HG03378 (cell line): ENCODE measurements at regions not wholly inside any gene's neighbourhood (a gene's known extent, or its start where the extent isn't known, plus 50 kb on each side); places are given as distances from the start of the nearest gene placed in this dataset.
"Not testable (repeated sequence)": the region's sequence is repeated elsewhere in the genome, so short reads cannot be mapped to it uniquely, and the experiment has no call there.

Experiments
- ATAC-seq: cut with Tn5 transposase; IDR thresholded peaks from one replicate; pipeline ENCODE4 v1.9.1; 2021; ENCODE audit warnings: mild to moderate bottlenecking, moderate library complexity; ENCODE audit not compliant: unreplicated experiment

DNA sequence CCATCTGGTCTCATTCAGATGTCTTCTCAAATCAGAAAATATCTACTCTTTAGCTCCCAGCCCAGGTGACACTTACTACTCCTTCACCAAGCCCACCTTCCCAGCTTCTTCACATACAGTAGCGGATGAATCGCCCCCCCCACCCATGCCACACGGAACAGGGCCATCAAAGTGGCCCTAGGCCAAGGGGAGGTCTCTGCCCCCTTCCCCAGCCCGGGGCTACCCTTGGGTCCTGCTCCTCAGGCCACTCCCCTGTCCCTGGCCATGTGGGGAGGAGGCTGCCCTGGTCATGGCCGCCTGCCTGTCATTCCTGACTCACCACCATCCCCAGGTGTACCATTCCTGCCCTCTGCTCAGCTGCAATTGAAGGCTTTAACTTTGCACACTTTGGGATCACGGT lies 142.8 kb downstream of the NECTIN1 start:
- no peak for ATAC-seq

DNA sequence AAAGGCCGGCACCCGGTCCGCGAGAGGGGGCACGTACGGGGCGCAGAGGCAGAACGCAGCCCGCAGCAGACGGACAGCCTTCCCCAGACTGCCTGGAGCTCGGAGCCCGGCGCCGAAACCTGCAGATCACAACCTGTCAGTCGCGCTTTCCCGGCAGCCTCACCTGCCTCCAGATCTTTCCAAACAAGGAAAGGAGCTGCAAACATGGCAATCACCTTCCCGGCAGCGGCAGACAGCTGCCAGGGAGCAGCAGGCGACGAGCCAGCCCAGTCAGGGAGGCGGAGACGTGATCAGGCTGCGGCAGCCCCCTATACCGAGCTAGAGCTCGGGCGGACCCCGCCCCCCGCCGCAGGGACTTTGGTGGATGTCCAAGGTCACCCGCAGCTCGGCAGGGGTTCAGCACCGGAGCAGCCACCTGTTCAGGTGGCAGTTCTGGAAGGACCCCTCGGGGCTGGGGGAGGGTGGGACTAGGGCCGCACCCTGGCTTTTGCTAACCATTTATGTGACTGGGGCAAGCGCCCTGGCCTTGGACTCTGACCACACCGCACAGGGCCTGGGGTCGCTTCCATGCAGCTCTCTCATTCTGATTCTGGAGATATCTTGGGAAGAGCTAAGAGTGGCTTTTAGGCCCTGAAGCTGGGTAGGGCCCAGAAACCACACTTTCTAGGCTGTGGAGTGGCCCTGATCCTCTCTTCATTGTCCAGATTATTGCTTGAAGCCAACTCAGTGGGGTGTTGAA lies 143.8 kb downstream of the NECTIN1 start:
- no peak for ATAC-seq

DNA sequence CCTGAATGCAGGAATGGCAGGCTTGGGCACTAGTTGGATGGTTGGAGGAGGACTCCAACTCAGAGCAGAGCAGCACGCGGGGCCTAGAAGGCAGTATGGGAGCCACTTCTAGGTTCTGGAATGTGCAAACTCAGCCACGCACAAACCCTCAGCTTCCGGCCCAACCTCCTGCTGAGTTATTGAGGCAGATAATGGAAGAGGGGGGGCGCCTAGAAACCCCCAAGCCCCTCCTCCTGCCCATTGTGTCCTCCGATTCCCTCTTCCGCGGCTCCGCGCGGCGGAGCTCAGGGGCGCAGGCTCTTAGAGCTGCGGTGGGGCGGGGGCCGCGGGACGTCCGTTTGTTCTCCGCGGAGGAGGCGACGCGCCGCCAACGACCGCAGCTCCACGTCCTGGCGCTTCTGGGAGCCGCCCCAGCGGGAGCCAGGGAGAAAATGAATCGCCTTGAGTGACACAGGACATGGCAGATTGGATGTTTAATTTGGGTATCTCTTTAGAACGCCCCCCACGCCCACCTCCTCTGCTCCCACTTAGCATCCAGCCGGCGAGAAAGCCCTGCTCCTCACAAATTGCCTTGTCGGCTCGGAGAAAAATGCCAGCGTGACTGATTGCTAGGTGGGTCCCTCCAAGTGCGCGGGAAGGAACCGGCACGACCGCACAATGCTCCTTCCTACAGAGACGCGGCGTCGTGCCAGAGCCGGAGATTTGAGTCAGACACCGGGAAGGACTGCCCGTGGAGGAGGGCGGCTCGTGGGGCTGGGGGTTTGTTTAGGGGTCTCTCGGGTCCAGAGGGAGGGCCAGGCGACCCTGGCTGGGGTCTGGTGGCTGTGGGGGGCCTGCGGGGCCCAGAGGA lies 144.6 kb downstream of the NECTIN1 start:
- no peak for ATAC-seq

DNA sequence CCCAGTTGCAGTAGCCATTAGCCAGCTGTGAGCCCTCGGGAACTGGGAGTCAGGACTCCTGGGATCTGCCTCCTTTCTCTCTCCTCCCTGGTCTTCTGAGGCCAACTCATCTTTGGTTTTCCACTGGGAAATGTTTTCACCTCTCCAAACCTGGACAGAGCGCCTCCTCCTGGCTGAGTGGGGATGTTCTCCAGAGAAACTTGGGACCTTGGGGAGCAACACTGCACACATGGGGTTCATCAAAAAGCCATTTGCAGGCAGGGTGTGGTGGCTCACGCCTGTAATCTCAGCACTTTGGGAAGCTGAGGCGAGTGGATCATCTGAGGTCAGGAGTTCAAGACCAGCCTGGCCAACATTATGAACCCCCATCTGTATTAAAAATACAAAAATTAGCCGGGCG lies 145.4 kb downstream of the NECTIN1 start:
- no peak for ATAC-seq

DNA sequence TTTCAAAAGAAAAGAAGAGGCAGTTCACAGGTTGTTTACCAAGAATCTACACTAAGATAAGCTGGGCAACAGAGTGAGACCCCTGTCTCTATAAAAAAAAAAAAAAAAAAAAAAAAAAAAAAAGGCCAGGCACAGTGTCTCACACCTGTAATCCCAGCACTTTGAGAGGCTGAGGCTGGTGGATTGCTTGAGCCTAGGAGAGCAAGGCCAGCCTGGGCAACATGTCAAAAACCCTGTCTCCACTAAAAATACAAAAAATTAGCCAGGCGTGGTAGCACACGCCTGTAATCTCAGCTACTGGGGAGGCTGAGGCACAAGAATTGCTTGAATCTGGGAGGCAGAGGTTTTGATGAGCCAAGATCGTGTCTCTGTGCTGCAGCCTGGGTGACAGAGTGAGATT lies 147.6 kb downstream of the NECTIN1 start:
- ATAC-seq, result not testable (repeated sequence)

DNA sequence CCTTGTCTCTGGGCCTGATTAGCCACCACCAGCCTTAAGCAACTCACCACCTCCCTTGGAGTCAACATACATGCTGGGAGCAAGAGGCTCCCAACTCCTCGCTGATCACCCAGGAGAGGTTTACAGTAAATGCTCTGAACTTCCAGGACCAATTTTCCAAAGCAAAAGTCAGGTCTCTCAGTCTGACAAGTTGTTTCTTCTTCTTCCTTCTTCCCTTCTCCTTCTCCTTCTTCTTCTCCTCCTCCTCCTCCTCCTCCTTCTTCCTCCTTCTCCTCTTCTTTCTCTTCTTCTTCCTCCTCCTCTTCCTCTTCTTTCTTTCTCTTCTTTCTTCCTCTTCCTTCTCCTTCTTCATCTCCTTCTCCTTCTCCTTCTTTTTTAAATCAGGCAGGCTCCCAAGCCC lies 148.2 kb downstream of the NECTIN1 start:
- no peak for ATAC-seq

DNA sequence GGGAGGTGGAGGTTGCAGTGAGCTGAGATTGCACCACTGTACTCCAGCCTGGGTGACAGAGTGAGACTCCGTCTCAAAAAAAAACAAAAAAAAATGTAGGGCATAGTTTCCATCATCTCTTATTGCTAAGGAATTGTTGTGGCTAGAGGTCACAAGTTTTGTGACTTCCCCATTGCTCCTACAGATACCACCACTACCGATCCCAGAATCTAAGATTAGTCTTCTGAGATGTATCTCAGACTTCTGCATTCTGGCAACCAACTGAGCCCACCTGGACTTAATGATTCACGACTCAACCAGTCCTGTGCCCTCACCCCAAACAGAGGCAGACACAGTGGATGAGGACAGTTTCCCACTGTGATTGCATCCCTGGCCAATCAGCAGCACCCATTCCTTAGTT lies 148.9 kb downstream of the NECTIN1 start:
- ATAC-seq, result no peak

DNA sequence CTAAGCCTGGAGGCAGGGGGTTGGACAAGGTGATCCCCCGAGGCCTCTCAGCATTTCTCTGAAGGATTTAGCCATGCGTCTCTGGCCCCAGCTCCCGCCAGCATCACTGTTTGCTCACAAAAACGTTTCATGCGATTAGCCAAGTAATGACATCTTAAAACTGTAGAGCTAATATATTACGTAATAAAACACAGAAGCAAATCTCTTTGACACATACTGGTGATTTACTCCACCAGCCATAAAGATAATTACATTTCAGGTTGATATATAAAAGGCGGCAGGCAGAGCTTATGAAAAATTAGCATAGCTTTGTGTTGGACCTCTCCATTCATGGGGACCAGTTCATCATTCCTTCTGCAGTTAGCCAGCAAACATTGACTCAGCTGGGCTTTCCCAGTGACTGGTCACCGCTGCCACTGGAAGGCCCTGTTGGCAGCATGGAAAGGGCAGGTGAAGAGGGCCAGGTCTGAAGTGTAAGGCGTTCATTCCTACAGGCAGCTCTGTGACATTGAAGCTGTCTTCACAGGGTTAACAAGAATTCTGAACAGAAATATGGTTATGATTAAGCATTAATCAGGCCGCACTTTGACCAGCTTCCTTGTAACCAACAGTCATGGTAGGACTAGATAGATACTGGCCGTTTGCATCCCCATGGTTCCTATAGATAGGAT lies 150.3 kb downstream of the NECTIN1 start:
- no peak for ATAC-seq

DNA sequence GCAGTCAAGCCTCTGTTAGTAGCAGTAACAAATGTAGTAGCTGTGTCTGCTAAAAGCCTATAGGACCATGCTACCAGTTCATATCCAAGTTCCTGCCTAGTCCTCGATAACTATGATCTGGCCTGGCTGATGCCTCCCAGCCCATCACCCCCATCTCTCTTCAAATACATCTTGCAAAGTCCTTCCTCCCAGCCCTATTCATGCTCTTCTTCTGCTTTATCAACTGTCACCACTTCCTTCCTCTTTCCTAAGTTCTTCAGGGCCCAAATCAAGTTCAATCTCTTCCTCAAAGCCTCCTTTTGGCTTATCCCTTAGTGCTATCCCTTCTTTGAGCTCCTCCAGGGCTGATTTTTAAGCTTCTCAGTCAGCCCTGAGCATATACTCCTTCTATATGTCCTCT lies 150.9 kb upstream of the THY1 start:
- ATAC-seq, result no peak

DNA sequence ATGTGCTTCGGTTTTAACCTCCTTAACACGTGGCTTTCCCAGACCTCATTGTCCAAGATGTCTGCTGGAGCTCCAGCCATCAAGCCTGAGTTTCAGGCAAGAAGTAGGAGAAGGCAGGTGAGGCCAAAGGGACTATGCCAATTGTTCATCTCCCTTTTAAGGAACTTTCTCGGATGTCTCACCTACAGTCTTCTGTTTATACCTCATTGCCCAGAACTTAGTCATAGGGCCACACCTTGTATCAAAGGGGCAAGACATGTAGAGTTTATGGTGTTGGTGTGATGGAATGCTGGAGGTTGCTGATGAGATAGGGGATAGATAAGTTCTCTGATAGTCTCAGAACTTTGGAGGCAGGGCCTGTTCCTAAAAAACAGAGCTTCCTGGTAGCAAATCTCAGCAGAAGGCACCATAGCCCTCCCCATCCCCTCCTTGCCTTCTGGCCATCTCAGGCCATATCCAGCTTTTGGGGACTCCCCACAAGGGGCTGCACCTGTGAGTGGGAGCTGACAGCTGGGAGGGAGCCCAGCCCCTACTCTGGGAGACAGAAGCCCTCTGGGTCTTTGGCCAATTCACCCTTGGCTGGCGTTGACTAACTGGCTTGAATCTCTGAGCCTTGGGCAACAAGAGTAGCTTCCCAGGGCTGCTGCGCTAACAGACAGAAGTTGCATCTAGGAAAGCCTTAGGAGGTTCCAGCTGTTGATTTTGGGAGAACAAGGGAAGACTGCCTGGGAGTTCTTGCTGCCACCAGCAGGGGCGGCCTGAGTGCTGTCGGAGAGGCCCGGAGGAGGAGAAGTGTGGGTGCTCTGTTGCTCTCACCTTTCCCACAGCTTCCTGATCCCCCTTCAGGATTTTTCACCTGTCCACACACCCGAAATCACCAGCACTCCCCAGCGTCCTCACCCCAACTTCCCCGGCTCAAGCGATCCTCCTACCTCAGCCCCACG lies 149.8 kb upstream of the THY1 start:
- ATAC-seq, result no peak

DNA sequence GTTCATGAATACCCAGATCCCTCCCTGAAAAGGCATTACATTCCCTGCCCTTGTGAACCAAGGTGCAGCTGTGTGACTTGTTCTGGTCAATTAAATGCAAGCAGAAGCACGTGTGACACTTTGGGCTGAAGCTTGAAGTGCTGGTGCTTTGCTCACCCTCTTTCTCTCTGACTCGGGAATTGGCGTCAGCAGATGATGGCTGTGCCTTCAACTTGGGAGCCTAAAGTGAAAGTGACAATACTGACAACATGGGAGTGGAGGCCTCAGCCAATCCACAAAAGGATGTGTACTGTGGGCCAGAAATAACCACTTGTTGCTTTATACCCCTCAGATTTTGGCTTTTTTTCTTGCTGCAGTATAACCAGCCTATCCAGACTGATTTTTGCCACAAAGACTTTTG lies 148.3 kb upstream of the THY1 start:
- no peak for ATAC-seq

DNA sequence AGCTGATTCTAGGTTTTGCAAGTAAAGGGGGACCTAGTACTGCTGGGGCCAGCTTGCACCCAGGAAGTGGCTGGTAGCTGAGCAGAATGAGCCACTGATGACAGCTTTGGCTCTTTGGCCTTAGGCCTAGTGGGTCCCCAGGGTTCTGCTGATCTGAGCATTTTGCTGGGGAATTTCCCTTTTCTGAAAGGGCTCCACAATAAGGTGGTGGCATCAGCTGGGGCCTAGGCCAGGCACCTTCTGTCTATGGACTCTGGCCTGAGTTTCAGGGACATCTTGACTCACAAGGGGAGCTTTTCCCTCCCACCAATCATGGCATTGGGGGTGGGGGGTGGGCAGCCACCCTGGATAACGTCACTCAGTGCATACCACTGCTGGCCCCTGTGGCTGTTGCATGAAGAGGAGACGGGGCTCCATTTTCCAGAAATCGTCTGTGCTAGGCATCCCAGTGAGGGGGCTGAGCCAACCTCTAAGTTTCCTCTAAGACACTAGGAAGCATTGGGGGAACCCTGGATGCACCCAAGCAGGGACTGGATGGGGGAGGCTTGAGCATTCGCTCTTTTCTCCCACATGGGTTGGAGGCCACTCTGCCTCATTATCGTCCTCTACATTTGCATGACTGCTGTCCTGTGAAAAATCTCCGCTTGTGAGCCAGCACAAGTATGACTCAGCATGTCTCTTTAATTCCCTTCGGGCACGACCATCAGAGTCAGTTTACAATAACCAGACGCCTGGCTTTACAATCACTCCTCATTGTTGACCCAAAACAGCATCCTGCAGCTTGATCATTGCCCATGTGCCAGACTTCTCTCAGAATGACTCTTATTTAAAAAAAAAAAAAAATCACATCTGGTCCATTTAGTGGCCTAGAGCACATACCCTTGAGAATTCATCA lies 145.0 kb upstream of the THY1 start:
- peak; percentile 59 for ATAC-seq

DNA sequence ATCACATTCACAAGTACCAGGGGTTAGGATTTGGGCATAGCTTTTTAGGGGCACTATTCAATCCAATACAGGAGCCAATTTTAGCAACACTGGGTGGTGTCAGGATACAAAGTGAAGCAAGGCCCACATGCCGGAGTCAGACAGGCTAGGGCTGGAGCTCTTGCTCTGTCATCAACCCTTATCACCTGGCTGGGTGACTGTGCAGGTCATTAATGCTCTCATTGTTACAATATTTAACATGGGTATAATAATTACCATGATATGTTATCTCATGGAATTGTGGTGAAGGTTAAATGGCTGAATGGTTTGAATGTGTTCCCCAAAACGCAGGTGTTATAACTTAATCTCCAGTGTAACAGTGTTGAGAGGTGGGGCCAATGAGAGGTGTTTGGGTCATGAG lies 143.3 kb upstream of the THY1 start:
- no peak for ATAC-seq

DNA sequence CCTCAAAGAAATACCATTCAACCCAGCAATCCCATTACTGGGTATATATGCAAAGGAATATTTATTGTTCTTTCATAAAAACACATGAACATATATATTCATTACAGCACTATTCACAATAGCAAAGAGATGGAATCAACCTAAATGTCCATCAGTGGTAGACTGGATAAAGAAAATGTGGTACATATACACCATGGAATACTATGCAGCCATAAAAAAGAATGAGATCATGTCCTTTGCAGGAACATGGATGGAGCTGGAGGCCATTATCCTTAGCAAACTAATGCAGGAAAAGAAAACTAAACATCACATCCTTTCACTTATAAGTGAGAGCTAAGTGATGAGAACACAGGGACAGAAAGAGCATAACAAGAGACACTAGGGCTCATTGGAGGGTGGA lies 142.7 kb upstream of the THY1 start:
- ATAC-seq, result not testable (repeated sequence)

DNA sequence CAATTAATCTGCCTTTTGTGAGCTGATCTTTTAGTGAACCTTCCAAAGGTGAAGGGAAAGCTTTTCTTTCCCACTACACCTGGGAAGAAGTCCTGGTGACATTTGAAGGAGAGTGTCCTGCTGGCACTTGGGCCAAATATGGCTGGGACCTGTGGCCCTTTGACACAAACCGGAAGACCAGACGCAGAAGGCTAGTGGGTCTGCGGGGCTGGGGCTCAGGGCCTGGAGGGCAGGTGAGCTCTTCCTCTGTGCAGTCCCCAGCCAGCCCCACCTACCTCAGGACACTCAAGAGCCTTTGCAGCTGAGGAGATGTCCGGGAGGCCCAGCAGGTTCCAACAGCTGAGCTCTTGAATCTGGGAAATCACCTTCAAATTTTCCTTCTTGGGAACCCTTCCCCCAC lies 138.0 kb upstream of the THY1 start:
- no peak for ATAC-seq

DNA sequence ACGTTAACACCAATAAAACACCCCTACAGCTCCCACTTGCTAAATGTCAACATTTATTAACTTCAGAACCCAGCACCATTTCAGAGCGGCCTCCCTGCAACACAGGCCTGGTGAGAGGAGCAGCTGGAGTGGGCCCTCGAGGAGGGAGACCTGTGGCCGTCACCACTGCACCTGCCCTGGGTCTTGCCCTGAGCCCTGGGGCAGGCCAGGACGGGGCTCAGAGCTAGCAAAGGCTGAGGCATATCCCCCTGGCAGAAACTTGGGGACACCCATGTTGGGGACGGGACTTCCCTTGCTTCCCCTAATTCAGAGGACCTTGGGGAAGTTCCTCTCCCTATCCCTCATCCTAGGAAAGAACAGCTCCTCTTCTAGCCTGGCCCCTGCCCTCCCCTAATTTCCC lies 137.3 kb upstream of the THY1 start:
- no peak for ATAC-seq

DNA sequence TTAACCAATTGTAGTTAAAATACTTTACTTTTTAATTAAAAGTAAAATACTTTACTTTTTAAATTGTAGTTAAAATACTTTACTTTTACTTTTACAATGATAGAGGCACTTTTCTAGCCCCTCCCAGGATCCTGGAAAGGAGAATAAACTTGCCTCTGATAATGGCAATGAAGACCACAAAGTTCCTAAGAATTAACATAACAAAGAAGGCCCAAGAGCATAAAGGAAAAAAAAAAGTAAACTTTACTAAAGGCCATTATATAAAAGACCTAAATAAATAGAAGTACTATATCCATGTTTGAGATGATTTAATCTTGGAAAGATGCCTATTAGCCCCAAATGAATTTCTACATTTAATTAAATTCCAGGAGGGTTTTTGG lies 129.1 kb upstream of the THY1 start:
- no peak for ATAC-seq

DNA sequence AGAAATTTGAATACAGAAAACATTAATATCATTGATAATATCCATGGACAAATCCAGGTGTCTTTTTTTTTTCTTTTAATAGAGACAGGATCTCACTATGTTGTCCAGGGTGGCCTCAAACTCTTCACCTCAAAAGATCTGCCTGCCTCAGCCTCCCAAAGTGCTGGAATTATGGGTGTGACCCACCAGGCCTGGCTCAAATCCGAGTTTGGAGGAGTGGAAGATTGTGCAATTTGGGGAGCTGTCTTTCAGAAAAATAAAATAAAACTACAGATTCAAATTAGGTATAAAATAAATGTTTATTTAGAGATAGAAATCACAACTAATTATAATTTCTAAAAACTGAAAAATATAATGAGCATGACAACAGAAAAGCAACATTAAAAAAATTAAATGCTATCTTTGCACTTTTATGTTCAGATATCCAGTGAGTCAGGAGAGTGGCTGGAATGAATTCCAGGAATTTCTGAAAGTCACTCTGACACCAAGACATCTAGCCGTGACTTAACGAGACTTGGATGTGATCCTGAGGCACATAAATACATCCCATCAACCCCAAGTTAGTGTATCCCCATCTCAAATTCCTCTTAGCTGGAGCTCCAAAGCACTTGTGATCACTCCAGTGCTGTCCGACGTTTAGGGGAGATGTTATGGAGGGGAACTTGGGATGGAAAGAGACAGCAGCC lies 128.6 kb upstream of the THY1 start:
- no peak for ATAC-seq

DNA sequence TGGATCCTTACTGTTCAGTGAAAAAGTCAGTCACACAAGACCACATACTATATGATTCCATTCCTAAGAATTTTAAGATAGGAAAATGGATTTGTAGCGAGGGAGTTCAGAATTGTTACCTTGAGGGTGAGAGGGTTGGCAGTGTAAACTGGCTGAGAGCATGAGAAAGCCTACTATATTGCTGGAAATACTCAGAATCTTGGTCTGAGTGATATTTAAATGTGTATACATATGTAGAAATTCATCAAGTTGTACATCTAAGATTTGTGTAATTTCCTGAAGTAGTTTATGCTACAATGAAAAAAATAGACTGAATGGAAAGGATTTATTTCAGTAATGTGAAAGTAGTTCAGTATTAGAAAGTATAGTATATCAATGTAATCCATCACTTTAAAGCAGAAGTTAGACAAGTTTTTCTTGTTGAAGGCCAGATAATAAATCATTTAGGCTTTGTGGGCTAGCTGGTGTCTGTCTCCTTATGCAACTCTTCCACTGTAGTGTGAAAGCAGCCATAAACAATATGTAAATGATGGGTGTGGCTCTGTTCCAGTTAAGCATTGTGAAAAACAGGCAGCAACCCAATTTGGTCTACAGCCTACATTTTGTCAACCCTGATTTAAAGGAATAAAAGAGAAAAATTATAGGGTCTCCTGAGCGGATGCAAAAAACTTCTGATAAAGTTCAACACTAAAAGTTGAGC lies 127.2 kb upstream of the THY1 start:
- no peak for ATAC-seq
